H9 (cell line): ENCODE measurements at regions not wholly inside any gene's neighbourhood (a gene's known extent, or its start where the extent isn't known, plus 50 kb on each side); places are given as distances from the start of the nearest gene placed in this dataset.

ENCODE experiments used
- DNase-seq: peaks from one replicate; pipeline ENCODE4 v3.0.0-alpha.2; 2017
- H2AFZ ChIP-seq: one replicate; pipeline ENCODE4 v1.6.1; 2013; ENCODE audit warnings: mild to moderate bottlenecking, low read length, control low read depth, moderate library complexity
- H2AK5ac ChIP-seq: 2 replicates; pipeline ENCODE4 v1.6.1; 2013; ENCODE audit warnings: low read length, control low read depth, mixed read lengths; ENCODE audit not compliant: insufficient read length
- H2BK120ac ChIP-seq: one replicate; pipeline ENCODE4 v1.6.1; 2013; ENCODE audit warnings: low read depth, mild to moderate bottlenecking, low read length, control low read depth, inconsistent platforms; ENCODE audit not compliant: poor library complexity, severe bottlenecking
- H2BK12ac ChIP-seq: 2 replicates; pipeline ENCODE4 v1.6.1; 2013; ENCODE audit warnings: low read length, control low read depth, mixed read lengths, low read depth; ENCODE audit not compliant: insufficient read length
- H2BK15ac ChIP-seq: 2 replicates; pipeline ENCODE4 v1.6.1; 2013; ENCODE audit warnings: low read depth, low read length, control low read depth
- H2BK20ac ChIP-seq: one replicate; pipeline ENCODE4 v1.6.1; 2013; ENCODE audit warnings: low read depth, mild to moderate bottlenecking, low read length, control low read depth, inconsistent platforms; ENCODE audit not compliant: poor library complexity, severe bottlenecking
- H2BK5ac ChIP-seq: 2 replicates; pipeline ENCODE4 v1.6.1; 2013; ENCODE audit warnings: low read length, control low read depth, mixed read lengths; ENCODE audit not compliant: insufficient read length
- H3K14ac ChIP-seq: 2 replicates; pipeline ENCODE4 v1.6.1; 2013; ENCODE audit warnings: low read length, control low read depth; ENCODE audit not compliant: insufficient read depth
- H3K18ac ChIP-seq: 2 replicates; pipeline ENCODE4 v1.6.1; 2013; ENCODE audit warnings: low read depth, mild to moderate bottlenecking, mixed read lengths, low read length, control low read depth; ENCODE audit not compliant: insufficient read length
- H3K23ac ChIP-seq: 2 replicates; pipeline ENCODE4 v1.6.1; 2013; ENCODE audit warnings: low read length, control low read depth, mixed read lengths, low read depth; ENCODE audit not compliant: insufficient read length
- H3K23me2 ChIP-seq: 2 replicates; pipeline ENCODE4 v1.6.1; 2013; ENCODE audit warnings: low read depth, mild to moderate bottlenecking, mixed read lengths, low read length, control low read depth; ENCODE audit not compliant: insufficient read length, poor library complexity, severe bottlenecking
- H3K27ac ChIP-seq: 2 replicates; pipeline ENCODE4 v1.5.1; 2013; ENCODE audit warnings: low read length, control low read depth, mixed read lengths, low read depth; ENCODE audit not compliant: insufficient read length
- H3K27me3 ChIP-seq: 2 replicates; pipeline ENCODE4 v1.6.1; 2013; ENCODE audit warnings: low read length, control low read depth, inconsistent platforms; ENCODE audit not compliant: insufficient read depth
- H3K4ac ChIP-seq: 2 replicates; pipeline ENCODE4 v1.6.1; 2013; ENCODE audit warnings: low read depth, mild to moderate bottlenecking, control low read depth, inconsistent platforms, low read length, moderate library complexity
- H3K4me1 ChIP-seq: 2 replicates; pipeline ENCODE4 v1.6.1; 2013; ENCODE audit warnings: low read length, control low read depth, inconsistent platforms; ENCODE audit not compliant: insufficient read depth
- H3K4me2 ChIP-seq: 2 replicates; pipeline ENCODE4 v1.6.1; 2013; ENCODE audit warnings: low read length, control low read depth, mixed read lengths; ENCODE audit not compliant: insufficient read length, insufficient read depth
- H3K56ac ChIP-seq: 2 replicates; pipeline ENCODE4 v1.6.1; 2013; ENCODE audit warnings: low read depth, mild to moderate bottlenecking, mixed read lengths, low read length, control low read depth; ENCODE audit not compliant: insufficient read length
- H3K79me1 ChIP-seq: 2 replicates; pipeline ENCODE4 v1.6.1; 2013; ENCODE audit warnings: low read depth, mild to moderate bottlenecking, moderate library complexity, low read length, control low read depth, inconsistent platforms; ENCODE audit not compliant: insufficient read depth, poor library complexity, severe bottlenecking
- H3K79me2 ChIP-seq: 2 replicates; pipeline ENCODE4 v1.6.1; 2013; ENCODE audit warnings: low read length, control low read depth, inconsistent platforms; ENCODE audit not compliant: insufficient read depth
- H3K9ac ChIP-seq: 2 replicates; pipeline ENCODE4 v1.6.1; 2013; ENCODE audit warnings: low read length, control low read depth, mixed read lengths; ENCODE audit not compliant: insufficient read length; ENCODE audit errors: extremely low read depth
- H3K9me3 ChIP-seq: one replicate; pipeline ENCODE4 v1.6.1; 2013; ENCODE audit warnings: low read depth, low read length, inconsistent platforms; ENCODE audit not compliant: control insufficient read depth
- H3T11ph ChIP-seq: one replicate; pipeline ENCODE4 v1.6.1; 2013; ENCODE audit warnings: mild to moderate bottlenecking, low read length, control low read depth, inconsistent platforms
- H4K20me1 ChIP-seq: one replicate; pipeline ENCODE4 v1.6.1; 2013; ENCODE audit not compliant: control insufficient read depth, insufficient read length, insufficient read depth
- H4K5ac ChIP-seq: 2 replicates; pipeline ENCODE4 v1.6.1; 2013; ENCODE audit warnings: low read depth, mild to moderate bottlenecking, mixed read lengths, low read length, control low read depth; ENCODE audit not compliant: insufficient read length
- H4K8ac ChIP-seq: replicated peaks from 2 replicates; pipeline ENCODE4 v1.6.1; 2013; ENCODE audit warnings: low read length, control low read depth, mixed read lengths, low read depth; ENCODE audit not compliant: insufficient read length
- H4K91ac ChIP-seq: 2 replicates; pipeline ENCODE4 v1.6.1; 2013; ENCODE audit warnings: low read depth, mild to moderate bottlenecking, moderate library complexity, mixed read lengths, low read length, control low read depth; ENCODE audit not compliant: insufficient read length
- H3K27ac Mint-ChIP-seq, 3 experiments: 2 replicates in 2 of 3; 3 replicates in 1 of 3; pipeline ENCODE4 v1.8.0; 2020 to 2021; ENCODE audit warnings: mixed read lengths in 3 of 3, mild to moderate bottlenecking in 1 of 3, moderate library complexity in 1 of 3
- H3K27me3 Mint-ChIP-seq: 2 replicates; pipeline ENCODE4 v1.8.0; 2021; ENCODE audit warnings: low read depth, mild to moderate bottlenecking, moderate library complexity, mixed read lengths
- H3K36me3 Mint-ChIP-seq, 3 experiments: 2 replicates in 2 of 3; 3 replicates in 1 of 3; pipeline ENCODE4 v1.8.0; 2020 to 2021; ENCODE audit warnings: low read depth in 3 of 3, mixed read lengths in 3 of 3; ENCODE audit not compliant: insufficient read depth in 1 of 3
- H3K4me1 Mint-ChIP-seq, 2 experiments: 2 replicates each; pipeline ENCODE4 v1.8.0; 2020; ENCODE audit warnings: mixed read lengths in 2 of 2
- H3K4me3 Mint-ChIP-seq, 2 experiments: 2 replicates in 1 of 2; 3 replicates in 1 of 2; pipeline ENCODE4 v1.8.0; 2020 to 2021; ENCODE audit warnings: mild to moderate bottlenecking in 2 of 2, mixed read lengths in 2 of 2, moderate library complexity in 1 of 2
- H3K9me3 Mint-ChIP-seq, 2 experiments: 2 replicates in 1 of 2; 3 replicates in 1 of 2; pipeline ENCODE4 v1.8.0; 2020; ENCODE audit warnings: mild to moderate bottlenecking in 2 of 2, mixed read lengths in 2 of 2, moderate library complexity in 1 of 2
- WGBS: extraction: QIAGEN DNeasy Blood & Tissue Kit; methylation state at CpG from one replicate; pipeline ENCODE4 v1.1.7; 2013; ENCODE audit warnings: missing lambda C conversion rate, low lambda C conversion rate, mixed read lengths; ENCODE audit not compliant: insufficient read length; ENCODE audit errors: extremely low coverage; 5-methylcytosine and 5-hydroxymethylcytosine counted together
- TF ChIP-seq, protein P1 (sequence below): fragments of 200-600 bp; sonication (generic); conservative IDR thresholded peaks from 3 replicates; pipeline ENCODE4 v1.8.0; 2021; ENCODE audit warnings: antibody characterized with exemption, mild to moderate bottlenecking

DNA sequence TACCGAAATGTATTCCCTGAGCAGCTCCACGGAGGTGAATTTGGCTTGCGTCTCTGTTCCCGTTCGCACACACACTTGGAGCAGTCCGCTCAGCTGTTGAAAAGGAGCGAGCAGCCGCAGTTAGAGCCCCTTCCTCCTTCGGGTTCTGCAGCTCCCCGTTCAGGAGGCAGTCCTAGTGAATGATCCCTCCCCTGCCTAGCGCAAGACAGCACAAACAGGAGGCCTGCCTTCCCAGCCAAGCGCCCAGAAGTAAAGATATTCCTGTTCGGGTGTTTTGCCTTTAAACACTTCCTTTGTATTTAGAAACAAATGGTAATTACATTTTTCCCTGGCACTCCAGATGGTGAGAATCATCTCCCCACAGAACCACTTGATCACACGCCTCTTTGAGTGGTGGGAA is 64.7 kb downstream of the ABCC12 start:
- H3K9ac ChIP-seq, result no peak overlapping the region
- no peaks in the 10 kb centered on the region for H3K27me3 ChIP-seq
- no CpG with 5 or more reads among the region's 14 CpGs for whole genome bisulfite sequencing
- H3K4ac ChIP-seq, result no peak overlapping the region
- Mint-ChIP-seq H3K4me3 (no peak overlapping the region), H3K9me3 (peaks cover 0 to 2% of the 10 kb centered on the region in 2 experiments; a peak in 1 of 5 replicates), H3K4me1 (peaks cover 7 to 9% of the 10 kb centered on the region in 2 experiments), H3K27ac (no peak overlapping the region), H3K27me3 (peaks cover 6% of the 10 kb centered on the region; the same call in 1 of the 2 replicates), H3K36me3 (no peaks in the 10 kb centered on the region)
- TF ChIP-seq, protein P1, sequence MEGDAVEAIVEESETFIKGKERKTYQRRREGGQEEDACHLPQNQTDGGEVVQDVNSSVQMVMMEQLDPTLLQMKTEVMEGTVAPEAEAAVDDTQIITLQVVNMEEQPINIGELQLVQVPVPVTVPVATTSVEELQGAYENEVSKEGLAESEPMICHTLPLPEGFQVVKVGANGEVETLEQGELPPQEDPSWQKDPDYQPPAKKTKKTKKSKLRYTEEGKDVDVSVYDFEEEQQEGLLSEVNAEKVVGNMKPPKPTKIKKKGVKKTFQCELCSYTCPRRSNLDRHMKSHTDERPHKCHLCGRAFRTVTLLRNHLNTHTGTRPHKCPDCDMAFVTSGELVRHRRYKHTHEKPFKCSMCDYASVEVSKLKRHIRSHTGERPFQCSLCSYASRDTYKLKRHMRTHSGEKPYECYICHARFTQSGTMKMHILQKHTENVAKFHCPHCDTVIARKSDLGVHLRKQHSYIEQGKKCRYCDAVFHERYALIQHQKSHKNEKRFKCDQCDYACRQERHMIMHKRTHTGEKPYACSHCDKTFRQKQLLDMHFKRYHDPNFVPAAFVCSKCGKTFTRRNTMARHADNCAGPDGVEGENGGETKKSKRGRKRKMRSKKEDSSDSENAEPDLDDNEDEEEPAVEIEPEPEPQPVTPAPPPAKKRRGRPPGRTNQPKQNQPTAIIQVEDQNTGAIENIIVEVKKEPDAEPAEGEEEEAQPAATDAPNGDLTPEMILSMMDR, result no peak
- H3K27ac ChIP-seq, result no peak overlapping the region
- H2BK15ac ChIP-seq, result no peak overlapping the region
- no peak overlapping the region for H2AK5ac ChIP-seq
- no peak overlapping the region for H4K5ac ChIP-seq
- no peak overlapping the region for H2BK5ac ChIP-seq
- no peak overlapping the region for H2AFZ ChIP-seq
- no peak overlapping the region for H3T11ph ChIP-seq
- no peak overlapping the region for H2BK12ac ChIP-seq
- no peak overlapping the region for H3K18ac ChIP-seq
- DNase-seq, result no peak
- H4K8ac ChIP-seq, result no peak overlapping the region
- no peak overlapping the region for H4K91ac ChIP-seq
- H3K4me1 ChIP-seq, result no peaks in the 10 kb centered on the region
- H3K9me3 ChIP-seq, result no peaks in the 10 kb centered on the region
- no peak overlapping the region for H3K23ac ChIP-seq
- H3K14ac ChIP-seq, result no peak overlapping the region
- H2BK20ac ChIP-seq, result no peak overlapping the region
- H3K56ac ChIP-seq, result no peak overlapping the region
- no peaks in the 10 kb centered on the region for H3K79me1 ChIP-seq
- H3K79me2 ChIP-seq, result no peaks in the 10 kb centered on the region
- no peaks in the 10 kb centered on the region for H4K20me1 ChIP-seq
- no peaks in the 10 kb centered on the region for H3K23me2 ChIP-seq
- H3K4me2 ChIP-seq, result no peak overlapping the region
- no peak overlapping the region for H2BK120ac ChIP-seq
